NCI-H2196 (cell line): ENCODE measurements at regions not wholly inside any gene's neighbourhood (a gene's known extent, or its start where the extent isn't known, plus 50 kb on each side); places are given as distances from the start of the nearest gene placed in this dataset.

Experiments used
- DNase-seq: peaks from one replicate; lab custom pipeline; 2025; ENCODE audit not compliant: unreplicated experiment; lab: John Stamatoyannopoulos, UW

- no peak for DNase-seq
These were observed 1198.9 kb upstream of the PCDH7 start for GRCh38 chr4:29521281-29521680.

- DNase-seq: no peak
These were observed 1183.4 kb upstream of the PCDH7 start for GRCh38 chr4:29536745-29537144.

- DNase-seq: no peak
These were observed 1181.1 kb upstream of the PCDH7 start for GRCh38 chr4:29538889-29539646.

- no peak for DNase-seq
These were observed 1179.6 kb upstream of the PCDH7 start for GRCh38 chr4:29540439-29541102.

- no peak for DNase-seq
These were observed 1178.4 kb upstream of the PCDH7 start for GRCh38 chr4:29541757-29542156.

GRCh38 chr4:29549342-29549741 is 1170.8 kb upstream of the PCDH7 start:
- no peak for DNase-seq

GRCh38 chr4:29551821-29552220 is 1168.3 kb upstream of the PCDH7 start:
- no peak for DNase-seq

- no peak for DNase-seq
These were observed 1166.3 kb upstream of the PCDH7 start for GRCh38 chr4:29553846-29554245.

- DNase-seq: no peak
These were observed 1161.4 kb upstream of the PCDH7 start for GRCh38 chr4:29558789-29559188.

- DNase-seq: no peak
These were observed 1160.9 kb upstream of the PCDH7 start for GRCh38 chr4:29559286-29559685.

GRCh38 chr4:29560452-29560851 is 1159.7 kb upstream of the PCDH7 start:
- DNase-seq: no peak

GRCh38 chr4:29565256-29565655 is 1154.9 kb upstream of the PCDH7 start:
- DNase-seq: no peak

GRCh38 chr4:29566371-29566770 is 1153.8 kb upstream of the PCDH7 start:
- no peak for DNase-seq

GRCh38 chr4:29571322-29571721 is 1148.8 kb upstream of the PCDH7 start:
- DNase-seq: no peak

- DNase-seq: no peak
These were observed 1141.8 kb upstream of the PCDH7 start for GRCh38 chr4:29578329-29578728.

GRCh38 chr4:29581457-29581856 is 1138.7 kb upstream of the PCDH7 start:
- no peak for DNase-seq

- no peak for DNase-seq
These were observed 1131.6 kb upstream of the PCDH7 start for GRCh38 chr4:29588617-29589016.

GRCh38 chr4:29596228-29596627 is 1123.9 kb upstream of the PCDH7 start:
- DNase-seq: no peak

- no peak for DNase-seq
These were observed 1101.0 kb upstream of the PCDH7 start for GRCh38 chr4:29619168-29619567.

- DNase-seq: no peak
These were observed 1088.0 kb upstream of the PCDH7 start for GRCh38 chr4:29632199-29632598.

- no peak for DNase-seq
These were observed 1083.2 kb upstream of the PCDH7 start for GRCh38 chr4:29636961-29637360.

GRCh38 chr4:29653221-29653620 is 1066.9 kb upstream of the PCDH7 start:
- no peak for DNase-seq

- no peak for DNase-seq
These were observed 1039.5 kb upstream of the PCDH7 start for GRCh38 chr4:29680644-29681043.
